ENCODE measurements at regions not wholly inside any gene's neighbourhood (a gene's known extent, or its start where the extent isn't known, plus 50 kb on each side); places are given as distances from the start of the nearest gene placed in this dataset.

GRCh38 chr10:10576937-10577336 lies 440.7 kb upstream of the CELF2 start:
- Histone ChIP-seq H3K36me3 (ENCODE audit: control insufficient read depth in 2 of 2, insufficient read depth in 2 of 2, low read length in 1 of 2) (no peaks in the 10 kb centered on the region), H3K27ac (ENCODE audit: low read depth in 2 of 2, low read length in 1 of 2) (no peak overlapping the region), H3K9me3 (ENCODE audit: control insufficient read depth in 2 of 2, insufficient read depth in 1 of 2, low read depth in 1 of 2, low read length in 1 of 2) (no peaks in the 10 kb centered on the region), H3K27me3 (ENCODE audit: control insufficient read depth in 1 of 2, insufficient read depth in 2 of 2, low read length in 2 of 2) (no peaks in the 10 kb centered on the region), H3K4me3 (ENCODE audit: low read depth in 1 of 2, low read length in 2 of 2) (no peak overlapping the region), H3K4me1 (ENCODE audit: control insufficient read depth in 2 of 2, insufficient read depth in 2 of 2, low read length in 1 of 2) (no peaks in the 10 kb centered on the region)
- 92 to 93% methylated on average over 1 of the region's 1 CpG for WGBS, 2 donors

DNA sequence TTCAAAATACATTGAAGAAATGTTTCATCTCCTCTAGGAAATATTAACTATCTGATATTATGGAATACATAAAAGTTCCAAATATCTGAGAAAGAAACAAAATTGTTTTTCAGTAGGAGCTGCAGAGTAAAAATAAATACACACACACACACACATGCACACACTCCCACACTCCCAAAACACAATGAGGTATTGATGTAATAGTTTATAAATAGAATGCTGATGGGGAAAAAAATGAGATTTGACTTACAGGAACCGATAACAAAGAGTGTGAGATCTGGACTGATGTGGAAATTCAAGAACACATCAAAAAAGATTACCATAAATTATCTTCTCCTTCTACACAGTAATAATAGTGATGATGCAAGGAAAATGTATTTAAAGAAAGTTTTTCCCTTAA lies 438.0 kb upstream of the CELF2 start:
- Histone ChIP-seq H3K4me3 (ENCODE audit: low read depth in 1 of 2, low read length in 2 of 2) (no peak overlapping the region), H3K36me3 (ENCODE audit: control insufficient read depth in 2 of 2, insufficient read depth in 2 of 2, low read length in 1 of 2) (no peaks in the 10 kb centered on the region), H3K27me3 (ENCODE audit: control insufficient read depth in 1 of 2, insufficient read depth in 2 of 2, low read length in 2 of 2) (no peaks in the 10 kb centered on the region), H3K27ac (ENCODE audit: low read depth in 2 of 2, low read length in 1 of 2) (no peak overlapping the region), H3K9me3 (ENCODE audit: control insufficient read depth in 2 of 2, insufficient read depth in 1 of 2, low read depth in 1 of 2, low read length in 1 of 2) (no peaks in the 10 kb centered on the region), H3K4me1 (ENCODE audit: control insufficient read depth in 2 of 2, insufficient read depth in 2 of 2, low read length in 1 of 2) (no peaks in the 10 kb centered on the region)
- WGBS, 2 donors = 70 to 78% methylated on average over 1 of the region's 1 CpG

DNA sequence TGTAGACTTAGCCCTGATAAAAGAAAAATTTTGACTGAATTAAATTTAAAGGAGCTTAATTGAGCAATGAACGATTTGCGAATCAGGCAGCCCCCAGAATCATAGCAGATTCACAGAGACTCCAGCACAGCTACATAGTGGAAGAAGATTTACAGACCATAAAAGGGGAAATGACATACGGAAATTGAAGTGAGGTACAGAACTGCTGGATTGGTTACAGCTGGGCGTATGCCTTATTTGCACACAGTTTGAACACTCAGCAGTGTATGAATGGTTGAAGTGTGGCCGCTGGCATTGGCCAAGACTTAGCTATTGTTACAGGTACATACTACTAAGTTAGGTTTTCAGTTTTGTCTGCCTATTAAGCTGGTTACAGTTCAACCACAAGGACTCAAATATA lies 433.5 kb upstream of the CELF2 start:
- Histone ChIP-seq H3K4me1 (ENCODE audit: control insufficient read depth in 2 of 2, insufficient read depth in 2 of 2, low read length in 1 of 2) (no peaks in the 10 kb centered on the region), H3K36me3 (ENCODE audit: control insufficient read depth in 2 of 2, insufficient read depth in 2 of 2, low read length in 1 of 2) (no peaks in the 10 kb centered on the region), H3K27ac (ENCODE audit: low read depth in 2 of 2, low read length in 1 of 2) (no peak overlapping the region), H3K4me3 (ENCODE audit: low read depth in 1 of 2, low read length in 2 of 2) (no peak overlapping the region), H3K27me3 (ENCODE audit: control insufficient read depth in 1 of 2, insufficient read depth in 2 of 2, low read length in 2 of 2) (no peaks in the 10 kb centered on the region), H3K9me3 (ENCODE audit: control insufficient read depth in 2 of 2, insufficient read depth in 1 of 2, low read depth in 1 of 2, low read length in 1 of 2) (no peaks in the 10 kb centered on the region)
- 80 to 83% methylated on average over 5 of the region's 5 CpGs for WGBS, 2 donors

DNA sequence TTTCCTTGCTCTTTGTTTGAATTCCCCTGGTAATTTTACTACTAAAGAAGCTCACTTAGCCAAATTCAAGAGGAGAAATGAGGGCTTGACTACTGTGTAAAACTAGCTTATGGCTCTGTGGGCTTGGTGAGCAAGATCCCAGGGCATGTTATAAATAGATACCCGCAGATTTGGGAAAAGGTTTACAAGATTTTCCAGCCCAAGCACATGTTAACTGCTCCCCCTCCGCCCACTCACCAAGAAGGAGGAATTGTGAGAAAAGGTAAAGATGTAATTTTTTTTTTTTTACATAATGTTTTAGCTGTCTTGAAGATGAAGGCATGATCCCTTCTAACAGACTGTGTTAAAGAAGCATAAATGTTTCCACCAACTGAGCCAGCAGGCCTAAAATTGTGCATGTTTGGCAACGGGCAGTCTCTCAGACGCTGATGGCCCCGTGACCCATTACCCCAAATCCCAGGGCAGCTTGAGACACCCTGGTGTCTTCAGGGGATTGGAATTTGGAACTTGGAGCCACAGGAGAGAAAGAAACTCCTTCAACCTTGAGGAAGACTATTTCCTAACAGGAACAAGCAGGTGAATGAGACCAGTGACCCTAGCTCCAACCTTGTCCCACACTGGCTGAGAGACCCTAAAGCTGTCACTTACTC lies 429.8 kb upstream of the CELF2 start:
- Histone ChIP-seq H3K9me3 (ENCODE audit: control insufficient read depth in 2 of 2, insufficient read depth in 1 of 2, low read depth in 1 of 2, low read length in 1 of 2) (no peaks in the 10 kb centered on the region), H3K4me3 (ENCODE audit: low read depth in 1 of 2, low read length in 2 of 2) (no peak overlapping the region), H3K27me3 (ENCODE audit: control insufficient read depth in 1 of 2, insufficient read depth in 2 of 2, low read length in 2 of 2) (no peaks in the 10 kb centered on the region), H3K27ac (ENCODE audit: low read depth in 2 of 2, low read length in 1 of 2) (no peak overlapping the region), H3K36me3 (ENCODE audit: control insufficient read depth in 2 of 2, insufficient read depth in 2 of 2, low read length in 1 of 2) (no peaks in the 10 kb centered on the region), H3K4me1 (ENCODE audit: control insufficient read depth in 2 of 2, insufficient read depth in 2 of 2, low read length in 1 of 2) (no peaks in the 10 kb centered on the region)
- WGBS, 2 donors = 78 to 80% methylated on average over 5 of the region's 5 CpGs

DNA sequence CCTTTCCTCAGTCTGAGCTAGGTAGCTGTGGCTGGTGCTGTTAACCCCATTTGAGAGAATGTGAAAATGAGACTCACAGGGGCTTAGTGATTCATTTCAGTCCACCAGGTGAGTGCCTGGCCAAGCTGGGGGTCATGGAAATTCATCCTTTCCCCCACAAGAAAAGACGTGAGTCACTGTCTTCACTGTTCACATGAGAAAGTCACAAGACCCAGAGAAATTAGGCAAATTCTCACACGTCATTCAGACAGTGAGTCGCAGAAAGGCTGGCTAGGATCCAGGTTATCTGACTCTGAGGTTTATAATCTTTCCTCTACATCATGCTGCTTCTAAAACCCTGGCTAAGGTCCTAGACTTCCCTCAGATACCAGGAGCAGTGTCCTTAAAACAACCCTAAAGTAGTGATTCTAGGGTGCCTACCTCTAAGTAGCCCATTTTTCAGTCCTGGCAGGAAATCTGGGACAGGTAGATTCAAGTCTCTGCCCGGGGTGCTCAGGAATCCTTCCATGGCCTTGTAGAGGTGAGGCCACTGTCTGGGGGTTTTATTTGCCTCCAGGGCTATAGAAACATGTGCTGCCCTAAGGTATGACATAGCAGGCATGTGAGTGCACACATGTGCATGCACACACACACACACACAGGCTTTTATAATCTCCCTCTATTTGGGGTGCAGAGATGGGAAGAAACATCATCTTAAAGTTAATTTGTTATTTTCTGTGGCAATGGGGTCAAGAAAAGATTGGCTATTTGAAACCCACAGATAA lies 427.9 kb upstream of the CELF2 start:
- 27 to 35% methylated on average over 4 of the region's 4 CpGs for WGBS, 2 donors
- Histone ChIP-seq H3K27ac (ENCODE audit: low read depth in 2 of 2, low read length in 1 of 2) (no peak overlapping the region), H3K9me3 (ENCODE audit: control insufficient read depth in 2 of 2, insufficient read depth in 1 of 2, low read depth in 1 of 2, low read length in 1 of 2) (no peaks in the 10 kb centered on the region), H3K36me3 (ENCODE audit: control insufficient read depth in 2 of 2, insufficient read depth in 2 of 2, low read length in 1 of 2) (no peaks in the 10 kb centered on the region), H3K27me3 (ENCODE audit: control insufficient read depth in 1 of 2, insufficient read depth in 2 of 2, low read length in 2 of 2) (no peaks in the 10 kb centered on the region), H3K4me1 (ENCODE audit: control insufficient read depth in 2 of 2, insufficient read depth in 2 of 2, low read length in 1 of 2) (no peaks in the 10 kb centered on the region), H3K4me3 (ENCODE audit: low read depth in 1 of 2, low read length in 2 of 2) (no peak overlapping the region)

- Histone ChIP-seq H3K27ac (ENCODE audit: low read depth in 2 of 2, low read length in 1 of 2) (no peak overlapping the region), H3K27me3 (ENCODE audit: control insufficient read depth in 1 of 2, insufficient read depth in 2 of 2, low read length in 2 of 2) (no peaks in the 10 kb centered on the region), H3K4me1 (ENCODE audit: control insufficient read depth in 2 of 2, insufficient read depth in 2 of 2, low read length in 1 of 2) (no peaks in the 10 kb centered on the region), H3K36me3 (ENCODE audit: control insufficient read depth in 2 of 2, insufficient read depth in 2 of 2, low read length in 1 of 2) (no peaks in the 10 kb centered on the region), H3K4me3 (ENCODE audit: low read depth in 1 of 2, low read length in 2 of 2) (no peak overlapping the region), H3K9me3 (ENCODE audit: control insufficient read depth in 2 of 2, insufficient read depth in 1 of 2, low read depth in 1 of 2, low read length in 1 of 2) (no peaks in the 10 kb centered on the region)
- 62 to 66% methylated on average over 8 of the region's 8 CpGs for WGBS, 2 donors
These were observed 425.8 kb upstream of the CELF2 start for GRCh38 chr10:10591715-10592341.

- H3K9me3 ChIP-seq (ENCODE audit: control insufficient read depth in 2 of 2, insufficient read depth in 1 of 2, low read depth in 1 of 2, low read length in 1 of 2) = no peaks in the 10 kb centered on the region
- H3K36me3 ChIP-seq (ENCODE audit: control insufficient read depth in 2 of 2, insufficient read depth in 2 of 2, low read length in 1 of 2) = no peaks in the 10 kb centered on the region
- no peak overlapping the region for H3K4me3 ChIP-seq (ENCODE audit: low read depth in 1 of 2, low read length in 2 of 2)
- no peaks in the 10 kb centered on the region for H3K27me3 ChIP-seq (ENCODE audit: control insufficient read depth in 1 of 2, insufficient read depth in 2 of 2, low read length in 2 of 2)
- H3K4me1 ChIP-seq (ENCODE audit: control insufficient read depth in 2 of 2, insufficient read depth in 2 of 2, low read length in 1 of 2) = no peaks in the 10 kb centered on the region
- WGBS, 2 donors = 84 to 87% methylated on average over 2 of the region's 2 CpGs
- H3K27ac ChIP-seq (ENCODE audit: low read depth in 2 of 2, low read length in 1 of 2) = no peak overlapping the region
These were observed 421.4 kb upstream of the CELF2 start for GRCh38 chr10:10596256-10596655.

DNA sequence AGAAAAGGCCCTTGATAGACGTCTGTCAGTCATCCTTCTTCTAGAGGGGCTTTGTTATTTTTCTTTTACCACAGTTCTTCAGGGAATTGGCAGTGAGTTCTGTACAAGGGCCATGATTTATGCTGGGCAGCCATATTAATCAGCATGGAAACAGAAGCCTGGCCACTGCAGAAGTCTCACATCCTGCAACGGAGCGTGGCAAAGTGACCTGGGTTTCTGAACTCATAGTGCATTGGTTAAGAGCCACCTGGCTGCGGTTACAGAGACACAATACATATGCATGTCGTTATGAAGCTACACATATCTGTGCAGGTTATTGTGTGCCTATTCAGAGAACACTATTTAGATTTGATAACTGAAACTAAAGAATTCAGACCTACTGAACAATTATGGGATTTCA lies 419.4 kb upstream of the CELF2 start:
- WGBS, 2 donors = 74 to 84% methylated on average over 5 of the region's 5 CpGs
- Histone ChIP-seq H3K27me3 (ENCODE audit: control insufficient read depth in 1 of 2, insufficient read depth in 2 of 2, low read length in 2 of 2) (no peaks in the 10 kb centered on the region), H3K9me3 (ENCODE audit: control insufficient read depth in 2 of 2, insufficient read depth in 1 of 2, low read depth in 1 of 2, low read length in 1 of 2) (no peaks in the 10 kb centered on the region), H3K36me3 (ENCODE audit: control insufficient read depth in 2 of 2, insufficient read depth in 2 of 2, low read length in 1 of 2) (no peaks in the 10 kb centered on the region), H3K4me3 (ENCODE audit: low read depth in 1 of 2, low read length in 2 of 2) (no peak overlapping the region), H3K4me1 (ENCODE audit: control insufficient read depth in 2 of 2, insufficient read depth in 2 of 2, low read length in 1 of 2) (no peaks in the 10 kb centered on the region), H3K27ac (ENCODE audit: low read depth in 2 of 2, low read length in 1 of 2) (no peak overlapping the region)

- Histone ChIP-seq H3K27ac (ENCODE audit: low read depth in 2 of 2, low read length in 1 of 2) (no peak overlapping the region), H3K4me3 (ENCODE audit: low read depth in 1 of 2, low read length in 2 of 2) (no peak overlapping the region), H3K9me3 (ENCODE audit: control insufficient read depth in 2 of 2, insufficient read depth in 1 of 2, low read depth in 1 of 2, low read length in 1 of 2) (no peaks in the 10 kb centered on the region), H3K27me3 (ENCODE audit: control insufficient read depth in 1 of 2, insufficient read depth in 2 of 2, low read length in 2 of 2) (no peaks in the 10 kb centered on the region), H3K4me1 (ENCODE audit: control insufficient read depth in 2 of 2, insufficient read depth in 2 of 2, low read length in 1 of 2) (no peaks in the 10 kb centered on the region), H3K36me3 (ENCODE audit: control insufficient read depth in 2 of 2, insufficient read depth in 2 of 2, low read length in 1 of 2) (no peaks in the 10 kb centered on the region)
- 83 to 84% methylated on average over 5 of the region's 5 CpGs for WGBS, 2 donors
These were observed 417.7 kb upstream of the CELF2 start for GRCh38 chr10:10600004-10600403.

All from esophagus (tissue), 2 donors.